Vagina (tissue), 2 donors: ENCODE measurements at regions not wholly inside any gene's neighbourhood (a gene's known extent, or its start where the extent isn't known, plus 50 kb on each side); places are given as distances from the start of the nearest gene placed in this dataset.
"Not testable (repeated sequence)": the region's sequence is repeated elsewhere in the genome, so short reads cannot be mapped to it uniquely, and the experiment has no call there.

Experiments
- DNase-seq, 2 donors: peaks; one replicate each; pipeline ENCODE4 v3.0.0-alpha.2; 2017; ENCODE audit errors: extremely low spot score in 2 of 2
- H3K27ac ChIP-seq: fragments of 200-600 bp; sonication (generic); one replicate; pipeline ENCODE4 v1.5.1; 2019
- H3K27me3 ChIP-seq: fragments of 200-600 bp; sonication (generic); one replicate; pipeline ENCODE4 v1.5.1; 2019
- H3K36me3 ChIP-seq, 2 donors: fragments of 200-600 bp; sonication (generic); one replicate each; pipeline ENCODE4 v1.5.1; 2017 to 2019
- H3K4me1 ChIP-seq: fragments of 200-600 bp; sonication (generic); one replicate; pipeline ENCODE4 v1.5.1; 2019
- H3K4me3 ChIP-seq, 2 donors: fragments of 200-600 bp; sonication (generic); 1 replicate in 1 of 2; 2 replicates in 1 of 2; pipeline ENCODE4 v1.5.1; 2016 to 2019
- H3K9me3 ChIP-seq: fragments of 200-600 bp; sonication (generic); one replicate; pipeline ENCODE4 v1.5.1; 2019
- CTCF ChIP-seq, 3 experiments: fragments of 450-650 bp in 2 of 3; fragments of 200-600 bp in 1 of 3; sonication (generic) in 1 of 3; IDR thresholded peaks; one replicate each; pipeline ENCODE4 v1.5.1; 2017 to 2019; ENCODE audit warnings: antibody characterized with exemption in 3 of 3, mild to moderate bottlenecking in 2 of 3, moderate library complexity in 2 of 3
- POLR2A ChIP-seq, 2 donors: fragments of 450-650 bp; IDR thresholded peaks; one replicate each; pipeline ENCODE4 v1.6.1; 2017; ENCODE audit warnings: antibody characterized with exemption in 2 of 2, mild to moderate bottlenecking in 2 of 2, moderate library complexity in 2 of 2
- POLR2AphosphoS5 ChIP-seq, 2 donors: sonication (generic); formaldehyde crosslinking; IDR thresholded peaks; one replicate each; pipeline ENCODE4 v1.9.0; 2017; ENCODE audit warnings: antibody characterized with exemption in 2 of 2, mild to moderate bottlenecking in 2 of 2, low read depth in 1 of 2; ENCODE audit not compliant: insufficient read depth in 1 of 2
- intact Hi-C: fragments of 100-400 bp; cut with DNase I; formaldehyde crosslinking; loops from one replicate; pipeline ENCODE4 v1.15.1; 2023

GRCh38 chr4:67412153-67412712, 133.1 kb downstream of the CENPC start:
- H3K27ac ChIP-seq, intact Hi-C loops, DNase-seq: not testable (repeated sequence)

GRCh38 chr4:67403342-67403741, 142.0 kb downstream of the CENPC start:
- no peak overlapping the region for H3K27ac ChIP-seq
- intact Hi-C loops: no loop called here
- no peaks in the 10 kb centered on the region for H3K27me3 ChIP-seq
- no peak overlapping the region for H3K4me3 ChIP-seq
- TF ChIP-seq POLR2AphosphoS5 (IDR thresholded peaks at IDR 0.05; ENCODE audit: insufficient read depth in 1 of 2, low read depth in 1 of 2) (no peak), POLR2A (IDR thresholded peaks at IDR 0.05) (no peak), CTCF (IDR thresholded peaks at IDR 0.05) (no peak)
- H3K4me1 ChIP-seq: no peaks in the 10 kb centered on the region
- H3K36me3 ChIP-seq: no peaks in the 10 kb centered on the region
- H3K9me3 ChIP-seq: no peaks in the 10 kb centered on the region
- no peak for DNase-seq

More at GRCh38 chr4:67412153-67412712, 133.1 kb downstream of the CENPC start:
- H3K9me3 ChIP-seq, H3K4me1 ChIP-seq, H3K4me3 ChIP-seq, H3K36me3 ChIP-seq, H3K27me3 ChIP-seq: not testable (repeated sequence)

- no peaks in the 10 kb centered on the region for H3K9me3 ChIP-seq
- TF ChIP-seq CTCF (IDR thresholded peaks at IDR 0.05) (no peak), POLR2A (IDR thresholded peaks at IDR 0.05) (no peak), POLR2AphosphoS5 (IDR thresholded peaks at IDR 0.05; ENCODE audit: insufficient read depth in 1 of 2, low read depth in 1 of 2) (no peak)
- H3K4me1 ChIP-seq: no peaks in the 10 kb centered on the region
- H3K36me3 ChIP-seq: no peaks in the 10 kb centered on the region
- H3K27ac ChIP-seq: no peak overlapping the region
- intact Hi-C loops: no loop called here
- H3K4me3 ChIP-seq: no peak overlapping the region
- H3K27me3 ChIP-seq: no peaks in the 10 kb centered on the region
- no peak for DNase-seq
Measured at GRCh38 chr4:67401902-67402301, 143.4 kb downstream of the CENPC start.

- H3K27ac ChIP-seq: no peak overlapping the region
- H3K27me3 ChIP-seq: no peaks in the 10 kb centered on the region
- no peaks in the 10 kb centered on the region for H3K9me3 ChIP-seq
- DNase-seq: no peak
- intact Hi-C loops: no loop called here
- no peak overlapping the region for H3K4me3 ChIP-seq
- no peaks in the 10 kb centered on the region for H3K4me1 ChIP-seq
- H3K36me3 ChIP-seq: no peaks in the 10 kb centered on the region
- TF ChIP-seq CTCF (IDR thresholded peaks at IDR 0.05): no peak
- no peak for TF ChIP-seq POLR2A (IDR thresholded peaks at IDR 0.05)
- no peak for TF ChIP-seq POLR2AphosphoS5 (IDR thresholded peaks at IDR 0.05; ENCODE audit: insufficient read depth in 1 of 2, low read depth in 1 of 2)
Measured at GRCh38 chr4:67397931-67398330, 147.4 kb downstream of the CENPC start.

GRCh38 chr4:67397031-67397430, 148.3 kb downstream of the CENPC start:
- H3K27ac ChIP-seq: no peak overlapping the region
- intact Hi-C loops: no loop called here
- H3K36me3 ChIP-seq: no peaks in the 10 kb centered on the region
- H3K4me1 ChIP-seq: no peaks in the 10 kb centered on the region
- TF ChIP-seq CTCF (IDR thresholded peaks at IDR 0.05): no peak
- TF ChIP-seq POLR2A (IDR thresholded peaks at IDR 0.05): no peak
- no peak for TF ChIP-seq POLR2AphosphoS5 (IDR thresholded peaks at IDR 0.05; ENCODE audit: insufficient read depth in 1 of 2, low read depth in 1 of 2)
- no peaks in the 10 kb centered on the region for H3K9me3 ChIP-seq
- no peak for DNase-seq
- no peaks in the 10 kb centered on the region for H3K27me3 ChIP-seq
- no peak overlapping the region for H3K4me3 ChIP-seq
